Mammary epithelial cell (primary cell): ENCODE measurements at regions not wholly inside any gene's neighbourhood (a gene's known extent, or its start where the extent isn't known, plus 50 kb on each side); places are given as distances from the start of the nearest gene placed in this dataset.

Experiments
- CTCF ChIP-seq, 2 donors: IDR thresholded peaks in 1 of 2; conservative IDR thresholded peaks in 1 of 2; 2 replicates each; pipeline ENCODE4 v1.5.1; 2011 to 2012; ENCODE audit warnings: inconsistent platforms in 2 of 2, low read length in 2 of 2, mild to moderate bottlenecking in 2 of 2, control low read depth in 1 of 2, low read depth in 1 of 2; ENCODE audit not compliant: insufficient read depth in 1 of 2; ENCODE audit errors: extremely low read depth in 1 of 2
- EZH2 ChIP-seq: IDR thresholded peaks from 2 replicates; pipeline ENCODE4 v1.6.1; 2012; ENCODE audit warnings: low read length, inconsistent platforms, borderline replicate concordance

- TF ChIP-seq CTCF (conservative IDR thresholded peaks at IDR 0.05 in 1 of 2, IDR thresholded peaks at IDR 0.05 in 1 of 2; ENCODE audit: extremely low read depth in 1 of 2, insufficient read depth in 1 of 2, low read depth in 1 of 2, low read length in 2 of 2) (no peak), EZH2 (no peak)
These were observed 192.4 kb upstream of the CSF3R start for GRCh38 chr1:36675106-36675505.
